GM23338 (cell line): ENCODE measurements at regions not wholly inside any gene's neighbourhood (a gene's known extent, or its start where the extent isn't known, plus 50 kb on each side); places are given as distances from the start of the nearest gene placed in this dataset.

Source experiments
- CTCF ChIP-seq, 2 experiments: fragments of 200-600 bp in 1 of 2; sonication (generic) in 1 of 2; conservative IDR thresholded peaks; 2 replicates each; pipeline versions ENCODE4 v1.5.1 to v1.6.1; 2016 to 2017; ENCODE audit warnings: antibody characterized with exemption in 2 of 2, low read depth in 2 of 2, mild to moderate bottlenecking in 2 of 2, moderate library complexity in 1 of 2
- EZH2 ChIP-seq: fragments of 200-600 bp; sonication (generic); IDR thresholded peaks from one replicate; pipeline ENCODE4 v1.8.0; 2017; ENCODE audit warnings: antibody characterized with exemption, mild to moderate bottlenecking, low read depth; ENCODE audit not compliant: unreplicated experiment
- EZH2phosphoT487 ChIP-seq: fragments of 200-600 bp; sonication (generic); IDR thresholded peaks from one replicate; pipeline ENCODE4 v1.8.1; 2018; ENCODE audit warnings: antibody characterized with exemption; ENCODE audit not compliant: unreplicated experiment
- POLR2AphosphoS5 ChIP-seq: IDR thresholded peaks from 2 replicates; pipeline ENCODE4 v1.6.1; 2016; ENCODE audit warnings: antibody characterized with exemption, low read depth

- TF ChIP-seq CTCF (conservative IDR thresholded peaks at IDR 0.05; ENCODE audit: low read depth in 2 of 2) (no peak), EZH2 (no peak), POLR2AphosphoS5 (no peak), EZH2phosphoT487 (no peak)
These were observed 89.6 kb downstream of the ZNF486 start for GRCh38 chr19:20256606-20257005.
